ENCODE measurements at regions not wholly inside any gene's neighbourhood (a gene's known extent, or its start where the extent isn't known, plus 50 kb on each side); places are given as distances from the start of the nearest gene placed in this dataset.

DNA sequence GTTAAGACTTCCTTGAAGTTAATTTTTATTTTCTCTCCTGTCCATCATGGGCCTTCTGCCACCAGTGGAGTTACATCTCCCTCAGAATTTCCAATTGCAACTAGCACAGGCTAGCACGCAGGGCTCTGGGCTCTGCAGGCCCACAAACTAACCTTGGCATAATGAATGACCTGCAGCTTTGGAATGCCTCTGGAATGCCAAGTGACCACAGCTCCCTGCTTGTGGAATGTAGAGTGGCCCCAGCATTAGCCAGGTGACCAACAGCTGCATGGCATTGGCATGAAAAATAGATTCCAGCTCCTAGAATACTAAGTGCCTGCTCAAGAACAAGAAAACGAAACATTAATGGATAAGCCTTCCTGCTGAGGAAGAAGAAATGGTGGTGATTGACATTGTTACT lies 726.1 kb downstream of the BRINP1 start:
- H3K36me3 ChIP-seq (ENCODE audit: control insufficient read depth, insufficient read depth, low read length), result no peaks in the 10 kb centered on the region
- H3K27ac ChIP-seq (ENCODE audit: low read depth, low read length), result no peak overlapping the region
- Mint-ChIP-seq H3K9me3 (peaks cover 32% of the 10 kb centered on the region), H3K4me1 (peaks cover 11% of the 10 kb centered on the region), H3K27ac (peak overlapping the region; percentile 61), H3K4me3 (no peak overlapping the region), H3K36me3 (ENCODE audit: low read depth) (no peaks in the 10 kb centered on the region), H3K27me3 (ENCODE audit: insufficient read depth) (no peaks in the 10 kb centered on the region)
- TF ChIP-seq, protein P1, sequence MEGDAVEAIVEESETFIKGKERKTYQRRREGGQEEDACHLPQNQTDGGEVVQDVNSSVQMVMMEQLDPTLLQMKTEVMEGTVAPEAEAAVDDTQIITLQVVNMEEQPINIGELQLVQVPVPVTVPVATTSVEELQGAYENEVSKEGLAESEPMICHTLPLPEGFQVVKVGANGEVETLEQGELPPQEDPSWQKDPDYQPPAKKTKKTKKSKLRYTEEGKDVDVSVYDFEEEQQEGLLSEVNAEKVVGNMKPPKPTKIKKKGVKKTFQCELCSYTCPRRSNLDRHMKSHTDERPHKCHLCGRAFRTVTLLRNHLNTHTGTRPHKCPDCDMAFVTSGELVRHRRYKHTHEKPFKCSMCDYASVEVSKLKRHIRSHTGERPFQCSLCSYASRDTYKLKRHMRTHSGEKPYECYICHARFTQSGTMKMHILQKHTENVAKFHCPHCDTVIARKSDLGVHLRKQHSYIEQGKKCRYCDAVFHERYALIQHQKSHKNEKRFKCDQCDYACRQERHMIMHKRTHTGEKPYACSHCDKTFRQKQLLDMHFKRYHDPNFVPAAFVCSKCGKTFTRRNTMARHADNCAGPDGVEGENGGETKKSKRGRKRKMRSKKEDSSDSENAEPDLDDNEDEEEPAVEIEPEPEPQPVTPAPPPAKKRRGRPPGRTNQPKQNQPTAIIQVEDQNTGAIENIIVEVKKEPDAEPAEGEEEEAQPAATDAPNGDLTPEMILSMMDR (conservative IDR thresholded peaks at IDR 0.05), result no peak
- no peaks in the 10 kb centered on the region for H3K27me3 ChIP-seq (ENCODE audit: control insufficient read depth, insufficient read depth, low read length, poor library complexity, severe bottlenecking)
- WGBS, 2 experiments (ENCODE audit: insufficient coverage in 1 of 2, insufficient read length in 1 of 2), result 50 to 69% methylated on average over 1 to 2 of the region's 2 CpGs
- H3K4me1 ChIP-seq (ENCODE audit: control insufficient read depth, insufficient read depth, low read length), result peaks cover 6% of the 10 kb centered on the region
- H3K9me3 ChIP-seq (ENCODE audit: control insufficient read depth, low read length), result peaks cover 30% of the 10 kb centered on the region
- H3K4me3 ChIP-seq (ENCODE audit: low read length), result peak overlapping the region; percentile 7
- peak overlapping the region; percentile 9 for H3K9ac ChIP-seq (ENCODE audit: extremely low read depth, low read length, poor library complexity, severe bottlenecking)
- DNase-seq, result peak; percentile 87

DNA sequence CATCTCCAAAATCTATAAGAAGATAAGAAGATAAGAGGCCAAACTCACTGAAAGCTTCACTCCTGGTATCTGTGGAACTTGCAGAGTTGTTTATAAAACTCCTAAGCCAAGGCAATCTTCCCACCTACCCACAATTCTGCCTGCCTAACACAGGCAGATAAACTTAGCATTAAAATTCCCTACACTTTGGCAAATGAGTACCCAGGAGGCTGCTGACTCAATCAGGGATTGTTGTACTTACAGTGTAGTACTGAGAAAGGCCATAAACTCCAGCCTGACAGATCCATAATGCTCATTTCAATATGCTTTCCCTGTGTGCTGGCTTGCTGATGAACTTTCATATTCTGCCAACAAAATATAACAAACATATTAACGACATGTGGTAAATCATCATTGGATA lies 725.2 kb downstream of the BRINP1 start:
- 73% methylated on average over 1 of the region's 1 CpG; no CpG with 5 or more reads in 1 of the 2 experiments for WGBS, 2 experiments (ENCODE audit: insufficient coverage in 1 of 2, insufficient read length in 1 of 2)
- no peak overlapping the region for H3K27ac Mint-ChIP-seq

DNA sequence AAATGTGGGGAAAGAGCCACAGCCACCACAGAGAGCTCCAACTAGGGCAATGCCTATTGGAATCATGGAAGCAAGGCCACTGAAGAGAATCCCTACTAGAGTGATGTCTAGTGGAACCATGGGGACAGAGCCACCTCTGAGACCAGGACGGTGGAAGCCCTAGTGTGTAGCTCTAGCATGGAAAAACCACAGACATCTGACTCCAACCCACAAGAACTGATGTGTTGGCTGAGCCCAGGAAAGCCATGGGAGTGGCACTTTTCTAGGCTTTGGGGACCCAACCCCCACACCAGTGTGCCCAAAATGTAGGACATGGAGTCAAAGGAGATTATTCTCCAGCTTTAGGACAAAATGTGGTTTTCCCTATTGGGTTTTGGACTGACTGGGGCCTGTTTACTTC lies 721.9 kb downstream of the BRINP1 start:
- Mint-ChIP-seq H3K9me3 (peaks cover 18% of the 10 kb centered on the region), H3K27ac (no peak overlapping the region), H3K36me3 (ENCODE audit: low read depth) (no peaks in the 10 kb centered on the region), H3K4me3 (no peak overlapping the region), H3K4me1 (peaks cover 11% of the 10 kb centered on the region), H3K27me3 (ENCODE audit: insufficient read depth) (no peaks in the 10 kb centered on the region)
- WGBS, 2 experiments (ENCODE audit: insufficient coverage in 1 of 2, insufficient read length in 1 of 2), result 100% methylated on average over 1 of the region's 1 CpG
- Histone ChIP-seq H3K27ac (ENCODE audit: low read depth, low read length) (no peak overlapping the region), H3K9ac (ENCODE audit: extremely low read depth, low read length, poor library complexity, severe bottlenecking) (no peak overlapping the region), H3K4me1 (ENCODE audit: control insufficient read depth, insufficient read depth, low read length) (peaks cover 6% of the 10 kb centered on the region), H3K36me3 (ENCODE audit: control insufficient read depth, insufficient read depth, low read length) (no peaks in the 10 kb centered on the region), H3K27me3 (ENCODE audit: control insufficient read depth, insufficient read depth, low read length, poor library complexity, severe bottlenecking) (no peaks in the 10 kb centered on the region), H3K4me3 (ENCODE audit: low read length) (no peak overlapping the region), H3K9me3 (ENCODE audit: control insufficient read depth, low read length) (peaks cover 15% of the 10 kb centered on the region)
- TF ChIP-seq, protein P1 (conservative IDR thresholded peaks at IDR 0.05), result no peak
- DNase-seq, result no peak

More for the DNA sequence above, 725.2 kb downstream of the BRINP1 start:
- DNase-seq, result no peak
- Histone ChIP-seq H3K9ac (ENCODE audit: extremely low read depth, low read length, poor library complexity, severe bottlenecking) (no peak overlapping the region), H3K4me1 (ENCODE audit: control insufficient read depth, insufficient read depth, low read length) (peaks cover 6% of the 10 kb centered on the region), H3K27me3 (ENCODE audit: control insufficient read depth, insufficient read depth, low read length, poor library complexity, severe bottlenecking) (no peaks in the 10 kb centered on the region), H3K4me3 (ENCODE audit: low read length) (peak overlapping the region; percentile 7), H3K9me3 (ENCODE audit: control insufficient read depth, low read length) (peaks cover 20% of the 10 kb centered on the region), H3K27ac (ENCODE audit: low read depth, low read length) (no peak overlapping the region), H3K36me3 (ENCODE audit: control insufficient read depth, insufficient read depth, low read length) (no peaks in the 10 kb centered on the region)
- TF ChIP-seq, protein P1 (conservative IDR thresholded peaks at IDR 0.05), result no peak
- Mint-ChIP-seq H3K36me3 (ENCODE audit: low read depth) (no peaks in the 10 kb centered on the region), H3K27me3 (ENCODE audit: insufficient read depth) (no peaks in the 10 kb centered on the region), H3K4me3 (no peak overlapping the region), H3K9me3 (peaks cover 22% of the 10 kb centered on the region), H3K4me1 (peaks cover 11% of the 10 kb centered on the region)

Measured in endodermal cell (in vitro differentiated cells).